ENCODE measurements at regions not wholly inside any gene's neighbourhood (a gene's known extent, or its start where the extent isn't known, plus 50 kb on each side); places are given as distances from the start of the nearest gene placed in this dataset.

- Histone ChIP-seq H3K4me1 (ENCODE audit: control insufficient read depth, insufficient read depth, low read length) (peaks cover 20% of the 10 kb centered on the region), H3K4me3 (ENCODE audit: insufficient read depth, low read depth, low read length) (no peak overlapping the region), H3K27ac (ENCODE audit: insufficient read depth, low read depth, low read length, poor library complexity, severe bottlenecking) (no peak overlapping the region), H3K9me3 (ENCODE audit: control insufficient read depth, low read length) (no peaks in the 10 kb centered on the region), H3K27me3 (ENCODE audit: control insufficient read depth, insufficient read depth, low read length, poor library complexity, severe bottlenecking) (no peaks in the 10 kb centered on the region), H3K36me3 (ENCODE audit: control insufficient read depth, insufficient read depth, low read length) (no peaks in the 10 kb centered on the region)
- WGBS, 2 experiments, result 78 to 86% methylated on average over 7 of the region's 7 CpGs
Observed at GRCh38 chr5:74259572-74259971, 381.0 kb downstream of the ENC1 start.

- Histone ChIP-seq H3K4me1 (ENCODE audit: control insufficient read depth, insufficient read depth, low read length) (peaks cover 20% of the 10 kb centered on the region), H3K4me3 (ENCODE audit: insufficient read depth, low read depth, low read length) (no peak overlapping the region), H3K27me3 (ENCODE audit: control insufficient read depth, insufficient read depth, low read length, poor library complexity, severe bottlenecking) (no peaks in the 10 kb centered on the region), H3K36me3 (ENCODE audit: control insufficient read depth, insufficient read depth, low read length) (no peaks in the 10 kb centered on the region), H3K9me3 (ENCODE audit: control insufficient read depth, low read length) (no peaks in the 10 kb centered on the region), H3K27ac (ENCODE audit: insufficient read depth, low read depth, low read length, poor library complexity, severe bottlenecking) (no peak overlapping the region)
Observed at GRCh38 chr5:74258314-74258665, 382.2 kb downstream of the ENC1 start.

- WGBS, 2 experiments, result 55 to 59% methylated on average over 6 of the region's 6 CpGs
- no peaks in the 10 kb centered on the region for H3K9me3 ChIP-seq (ENCODE audit: control insufficient read depth, low read length)
- no peak overlapping the region for H3K4me3 ChIP-seq (ENCODE audit: insufficient read depth, low read depth, low read length)
- H3K4me1 ChIP-seq (ENCODE audit: control insufficient read depth, insufficient read depth, low read length), result peaks cover 20% of the 10 kb centered on the region
- H3K36me3 ChIP-seq (ENCODE audit: control insufficient read depth, insufficient read depth, low read length), result no peaks in the 10 kb centered on the region
- H3K27me3 ChIP-seq (ENCODE audit: control insufficient read depth, insufficient read depth, low read length, poor library complexity, severe bottlenecking), result no peaks in the 10 kb centered on the region
- no peak overlapping the region for H3K27ac ChIP-seq (ENCODE audit: insufficient read depth, low read depth, low read length, poor library complexity, severe bottlenecking)
Observed at GRCh38 chr5:74257645-74258313, 382.7 kb downstream of the ENC1 start.

GRCh38 chr5:74257060-74257527, 383.4 kb downstream of the ENC1 start:
- H3K36me3 ChIP-seq (ENCODE audit: control insufficient read depth, insufficient read depth, low read length), result no peaks in the 10 kb centered on the region
- WGBS, 2 experiments, result 68 to 73% methylated on average over 5 of the region's 5 CpGs
- H3K27ac ChIP-seq (ENCODE audit: insufficient read depth, low read depth, low read length, poor library complexity, severe bottlenecking), result no peak overlapping the region
- H3K9me3 ChIP-seq (ENCODE audit: control insufficient read depth, low read length), result no peaks in the 10 kb centered on the region
- H3K27me3 ChIP-seq (ENCODE audit: control insufficient read depth, insufficient read depth, low read length, poor library complexity, severe bottlenecking), result no peaks in the 10 kb centered on the region
- H3K4me1 ChIP-seq (ENCODE audit: control insufficient read depth, insufficient read depth, low read length), result peaks cover 20% of the 10 kb centered on the region
- H3K4me3 ChIP-seq (ENCODE audit: insufficient read depth, low read depth, low read length), result no peak overlapping the region

- Histone ChIP-seq H3K4me3 (ENCODE audit: insufficient read depth, low read depth, low read length) (no peak overlapping the region), H3K9me3 (ENCODE audit: control insufficient read depth, low read length) (no peaks in the 10 kb centered on the region), H3K36me3 (ENCODE audit: control insufficient read depth, insufficient read depth, low read length) (no peaks in the 10 kb centered on the region), H3K27me3 (ENCODE audit: control insufficient read depth, insufficient read depth, low read length, poor library complexity, severe bottlenecking) (no peaks in the 10 kb centered on the region), H3K4me1 (ENCODE audit: control insufficient read depth, insufficient read depth, low read length) (peaks cover 20% of the 10 kb centered on the region), H3K27ac (ENCODE audit: insufficient read depth, low read depth, low read length, poor library complexity, severe bottlenecking) (no peak overlapping the region)
- 95 to 96% methylated on average over 6 of the region's 6 CpGs for WGBS, 2 experiments
Observed at GRCh38 chr5:74255692-74256392, 384.7 kb downstream of the ENC1 start.

GRCh38 chr5:74254257-74254656, 386.3 kb downstream of the ENC1 start:
- Histone ChIP-seq H3K27me3 (ENCODE audit: control insufficient read depth, insufficient read depth, low read length, poor library complexity, severe bottlenecking) (no peaks in the 10 kb centered on the region), H3K4me1 (ENCODE audit: control insufficient read depth, insufficient read depth, low read length) (peaks cover 17% of the 10 kb centered on the region), H3K4me3 (ENCODE audit: insufficient read depth, low read depth, low read length) (no peak overlapping the region), H3K36me3 (ENCODE audit: control insufficient read depth, insufficient read depth, low read length) (no peaks in the 10 kb centered on the region), H3K9me3 (ENCODE audit: control insufficient read depth, low read length) (no peaks in the 10 kb centered on the region), H3K27ac (ENCODE audit: insufficient read depth, low read depth, low read length, poor library complexity, severe bottlenecking) (no peak overlapping the region)
- 100% methylated on average over 1 of the region's 1 CpG; no CpG with 5 or more reads in 1 of the 2 experiments for WGBS, 2 experiments

- H3K27me3 ChIP-seq (ENCODE audit: control insufficient read depth, insufficient read depth, low read length, poor library complexity, severe bottlenecking), result no peaks in the 10 kb centered on the region
- H3K36me3 ChIP-seq (ENCODE audit: control insufficient read depth, insufficient read depth, low read length), result no peaks in the 10 kb centered on the region
- H3K4me1 ChIP-seq (ENCODE audit: control insufficient read depth, insufficient read depth, low read length), result peaks cover under 1% of the 10 kb centered on the region
- H3K4me3 ChIP-seq (ENCODE audit: insufficient read depth, low read depth, low read length), result no peak overlapping the region
- H3K9me3 ChIP-seq (ENCODE audit: control insufficient read depth, low read length), result no peaks in the 10 kb centered on the region
- 92 to 96% methylated on average over 1 to 2 of the region's 2 CpGs for WGBS, 2 experiments
- H3K27ac ChIP-seq (ENCODE audit: insufficient read depth, low read depth, low read length, poor library complexity, severe bottlenecking), result no peak overlapping the region
Observed at GRCh38 chr5:74252044-74252443, 388.5 kb downstream of the ENC1 start.

- H3K4me3 ChIP-seq (ENCODE audit: insufficient read depth, low read depth, low read length), result no peak overlapping the region
- H3K9me3 ChIP-seq (ENCODE audit: control insufficient read depth, low read length), result no peaks in the 10 kb centered on the region
- WGBS, 2 experiments, result 86 to 88% methylated on average over 9 of the region's 9 CpGs
- no peaks in the 10 kb centered on the region for H3K36me3 ChIP-seq (ENCODE audit: control insufficient read depth, insufficient read depth, low read length)
- H3K27me3 ChIP-seq (ENCODE audit: control insufficient read depth, insufficient read depth, low read length, poor library complexity, severe bottlenecking), result no peaks in the 10 kb centered on the region
- H3K4me1 ChIP-seq (ENCODE audit: control insufficient read depth, insufficient read depth, low read length), result no peaks in the 10 kb centered on the region
- H3K27ac ChIP-seq (ENCODE audit: insufficient read depth, low read depth, low read length, poor library complexity, severe bottlenecking), result no peak overlapping the region
Observed at GRCh38 chr5:74251141-74252035, 389.1 kb downstream of the ENC1 start.

GRCh38 chr5:74250304-74251102, 390.0 kb downstream of the ENC1 start:
- Histone ChIP-seq H3K4me3 (ENCODE audit: insufficient read depth, low read depth, low read length) (no peak overlapping the region), H3K4me1 (ENCODE audit: control insufficient read depth, insufficient read depth, low read length) (no peaks in the 10 kb centered on the region), H3K9me3 (ENCODE audit: control insufficient read depth, low read length) (no peaks in the 10 kb centered on the region), H3K36me3 (ENCODE audit: control insufficient read depth, insufficient read depth, low read length) (no peaks in the 10 kb centered on the region), H3K27ac (ENCODE audit: insufficient read depth, low read depth, low read length, poor library complexity, severe bottlenecking) (no peak overlapping the region), H3K27me3 (ENCODE audit: control insufficient read depth, insufficient read depth, low read length, poor library complexity, severe bottlenecking) (no peaks in the 10 kb centered on the region)
- WGBS, 2 experiments, result 92 to 93% methylated on average over 6 of the region's 6 CpGs

All from ectodermal cell (in vitro differentiated cells).